ENCODE measurements at regions not wholly inside any gene's neighbourhood (a gene's known extent, or its start where the extent isn't known, plus 50 kb on each side); places are given as distances from the start of the nearest gene placed in this dataset.

- Mint-ChIP-seq H3K4me1 (no peaks in the 10 kb centered on the region), H3K27ac (no peak overlapping the region), H3K36me3 (no peaks in the 10 kb centered on the region), H3K9me3 (peaks cover 6% of the 10 kb centered on the region), H3K27me3 (ENCODE audit: insufficient read depth, low read depth) (peaks cover 2% of the 10 kb centered on the region), H3K4me3 (no peak overlapping the region)
- no peaks in the 10 kb centered on the region for H3F3A ChIP-seq (ENCODE audit: low read depth)
- no peak overlapping the region for H3K4me3 ChIP-seq
- H3K9ac ChIP-seq, result no peak overlapping the region
- H3K27ac ChIP-seq, result no peak overlapping the region
- no peak overlapping the region for H3K4me2 ChIP-seq
- peak; percentile 45 for DNase-seq (ENCODE audit: low spot score)
- H2AFZ ChIP-seq (replicated peaks), result peak overlapping the region; percentile 70
- H3K27me3 ChIP-seq, result no peaks in the 10 kb centered on the region
- TF ChIP-seq CTCF (IDR thresholded peaks at IDR 0.05) (peak; percentile 55), EZH2phosphoT487 (IDR thresholded peaks at IDR 0.05) (no peak)
- no peaks in the 10 kb centered on the region for H3K4me1 ChIP-seq
- no peaks in the 10 kb centered on the region for H3K79me2 ChIP-seq (ENCODE audit: low read depth)
- no peaks in the 10 kb centered on the region for H4K20me1 ChIP-seq (ENCODE audit: low read depth)
- H3K36me3 ChIP-seq, result no peaks in the 10 kb centered on the region
- H3K9me3 ChIP-seq (ENCODE audit: low read depth), result no peaks in the 10 kb centered on the region
These were observed 78.8 kb upstream of the GPBP1 start for GRCh38 chr5:57094753-57095683.

DNA sequence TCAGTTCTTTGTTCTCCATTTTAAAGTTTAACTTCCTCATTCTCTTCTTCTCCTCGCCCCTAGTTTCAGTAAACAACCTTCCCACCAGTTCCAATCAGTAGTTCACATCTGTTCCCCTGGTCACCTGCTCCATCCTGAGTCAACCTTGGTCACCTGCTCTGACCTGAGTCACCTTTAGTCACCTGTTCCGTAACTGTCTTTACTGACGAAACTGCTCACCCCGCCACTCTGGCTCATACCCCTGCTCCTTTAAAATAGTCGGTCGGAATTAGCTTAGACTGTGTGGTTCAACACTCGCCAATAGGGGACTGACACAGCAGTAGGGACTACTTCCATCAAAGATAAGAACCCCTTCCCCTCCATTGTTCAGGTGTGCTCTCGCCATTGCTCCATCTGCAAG is 76.3 kb upstream of the GPBP1 start:
- H3K27me3 ChIP-seq, result no peaks in the 10 kb centered on the region
- H3K4me1 ChIP-seq, result no peaks in the 10 kb centered on the region
- TF ChIP-seq CTCF (IDR thresholded peaks at IDR 0.05) (no peak), EZH2phosphoT487 (IDR thresholded peaks at IDR 0.05) (no peak), EZH2 (IDR thresholded peaks at IDR 0.05) (no peak)
- Mint-ChIP-seq H3K27me3 (ENCODE audit: insufficient read depth, low read depth) (peaks cover 2% of the 10 kb centered on the region), H3K9me3 (peaks cover 8% of the 10 kb centered on the region), H3K36me3 (no peaks in the 10 kb centered on the region), H3K4me3 (no peak overlapping the region), H3K4me1 (no peaks in the 10 kb centered on the region), H3K27ac (no peak overlapping the region)
- no peaks in the 10 kb centered on the region for H3F3A ChIP-seq (ENCODE audit: low read depth)
- H3K36me3 ChIP-seq, result no peaks in the 10 kb centered on the region
- H2AFZ ChIP-seq (replicated peaks), result no peak overlapping the region
- no peaks in the 10 kb centered on the region for H3K9me3 ChIP-seq (ENCODE audit: low read depth)
- H3K9ac ChIP-seq, result no peak overlapping the region
- no peak overlapping the region for H3K4me2 ChIP-seq
- no peak overlapping the region for H3K27ac ChIP-seq
- DNase-seq (ENCODE audit: low spot score), result no peak
- H3K79me2 ChIP-seq (ENCODE audit: low read depth), result no peaks in the 10 kb centered on the region
- no peaks in the 10 kb centered on the region for H4K20me1 ChIP-seq (ENCODE audit: low read depth)
- no peak overlapping the region for H3K4me3 ChIP-seq

DNA sequence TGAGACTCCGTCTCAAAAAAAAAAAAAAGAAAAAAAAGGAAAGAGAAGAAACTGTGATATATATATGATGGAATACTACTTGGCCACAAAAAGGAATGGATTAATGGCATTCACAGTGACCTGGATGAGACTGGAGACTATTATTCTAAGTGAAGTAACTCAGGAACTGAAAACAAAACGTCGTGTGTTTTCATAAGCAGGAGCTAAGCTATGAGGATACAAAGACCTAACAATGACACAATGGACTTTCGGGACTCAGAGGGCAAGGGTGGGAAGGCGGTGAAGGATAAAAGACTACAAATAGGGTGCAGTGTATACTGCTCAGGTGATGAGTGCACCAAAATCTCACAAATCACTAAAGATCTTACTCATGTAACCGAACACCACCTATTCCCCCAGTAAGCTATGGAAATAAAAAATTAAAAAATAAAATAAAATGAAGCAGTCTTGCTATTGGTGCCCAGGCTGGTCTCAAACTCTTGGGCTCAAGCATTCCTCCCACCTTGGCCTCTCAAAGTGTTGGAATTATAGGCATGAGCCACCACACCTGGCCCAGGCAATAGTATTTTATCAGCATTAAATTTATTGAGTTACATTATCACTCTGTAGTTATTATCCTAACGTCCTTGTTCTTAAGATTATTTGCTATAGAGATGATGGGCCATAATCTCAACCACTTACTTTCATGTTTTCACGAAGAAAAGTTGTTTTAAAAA is 71.5 kb upstream of the GPBP1 start:
- Histone ChIP-seq H3K9me3 (ENCODE audit: low read depth) (no peaks in the 10 kb centered on the region), H3K36me3 (no peaks in the 10 kb centered on the region), H2AFZ (replicated peaks) (no peak overlapping the region), H4K20me1 (ENCODE audit: low read depth) (no peaks in the 10 kb centered on the region), H3K27ac (no peak overlapping the region), H3K27me3 (no peaks in the 10 kb centered on the region), H3K4me1 (no peaks in the 10 kb centered on the region), H3K9ac (no peak overlapping the region), H3F3A (ENCODE audit: low read depth) (no peaks in the 10 kb centered on the region), H3K4me2 (no peak overlapping the region), H3K4me3 (no peak overlapping the region), H3K79me2 (ENCODE audit: low read depth) (no peaks in the 10 kb centered on the region)
- no peaks in the 10 kb centered on the region for H3K36me3 Mint-ChIP-seq
- peaks cover 6% of the 10 kb centered on the region for H3K9me3 Mint-ChIP-seq
- no peak overlapping the region for H3K27ac Mint-ChIP-seq
- no peaks in the 10 kb centered on the region for H3K4me1 Mint-ChIP-seq
- no peaks in the 10 kb centered on the region for H3K27me3 Mint-ChIP-seq (ENCODE audit: insufficient read depth, low read depth)
- no peak for DNase-seq (ENCODE audit: low spot score)
- no peak overlapping the region for H3K4me3 Mint-ChIP-seq
- TF ChIP-seq EZH2phosphoT487 (IDR thresholded peaks at IDR 0.05) (no peak), EZH2 (IDR thresholded peaks at IDR 0.05) (no peak), CTCF (IDR thresholded peaks at IDR 0.05) (no peak)
